COLO668 (cell line): ENCODE measurements at regions not wholly inside any gene's neighbourhood (a gene's known extent, or its start where the extent isn't known, plus 50 kb on each side); places are given as distances from the start of the nearest gene placed in this dataset.
"Not testable (repeated sequence)": the region's sequence is repeated elsewhere in the genome, so short reads cannot be mapped to it uniquely, and the experiment has no call there.

ENCODE experiments used
- DNase-seq: peaks from one replicate; lab custom pipeline; 2025; ENCODE audit not compliant: unreplicated experiment; lab: John Stamatoyannopoulos, UW

DNA sequence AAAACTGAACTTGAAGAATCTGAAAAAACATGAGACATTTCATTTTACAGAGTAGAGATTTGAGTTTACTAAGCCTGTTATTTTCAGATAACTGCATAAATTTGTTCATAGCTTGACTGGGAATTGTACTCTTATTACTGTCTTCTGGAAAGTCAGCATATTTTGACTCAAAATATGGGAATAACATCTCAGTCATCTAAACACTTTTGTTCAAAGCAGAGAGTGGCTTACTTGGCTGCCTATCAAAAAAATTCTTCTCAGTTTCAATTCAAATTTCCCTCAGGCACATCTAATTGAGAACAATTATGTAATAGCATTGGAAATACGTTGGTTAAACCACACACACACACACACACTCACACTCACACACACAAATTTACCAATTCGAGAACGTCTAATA, 384.6 kb downstream of the ARL4A start:
- DNase-seq = no peak

DNA sequence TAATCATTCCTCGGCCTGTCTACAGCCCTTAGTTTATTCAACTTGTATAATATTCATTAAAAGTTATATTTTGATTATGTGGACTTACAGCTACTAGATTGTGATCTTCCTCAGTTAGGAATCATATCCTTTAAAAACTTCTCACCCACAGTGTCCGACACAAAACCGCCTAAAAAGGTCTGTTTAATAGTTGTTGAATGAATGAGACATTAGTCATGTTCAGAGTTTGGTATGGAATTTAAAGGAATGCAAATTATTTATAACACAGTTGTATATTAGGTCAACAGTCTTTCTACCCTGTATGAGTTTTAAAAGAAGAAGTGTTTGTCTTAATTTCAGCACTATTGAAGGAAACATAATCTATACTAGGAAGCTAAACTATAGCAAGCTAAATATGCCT, 390.0 kb downstream of the ARL4A start:
- DNase-seq = no peak

DNA sequence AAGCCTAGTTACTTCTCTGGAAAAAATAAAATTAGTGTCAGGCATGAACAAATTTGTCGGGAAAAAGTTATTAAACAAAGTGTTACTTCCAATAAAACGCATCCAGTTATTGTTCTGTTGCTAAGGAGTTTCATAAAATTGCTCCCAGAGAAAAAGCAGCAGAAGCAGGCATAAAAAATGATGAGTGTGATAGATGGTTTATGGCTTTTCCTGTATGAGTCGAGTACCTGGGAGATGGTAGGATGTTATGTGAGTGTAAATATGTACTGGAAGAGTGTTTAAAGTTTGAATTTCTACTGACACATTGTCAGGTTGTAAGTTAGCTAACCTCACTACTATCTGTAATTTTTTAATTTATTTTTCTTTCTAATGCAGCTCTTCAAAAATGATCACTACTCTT, 390.7 kb downstream of the ARL4A start:
- DNase-seq = no peak

DNA sequence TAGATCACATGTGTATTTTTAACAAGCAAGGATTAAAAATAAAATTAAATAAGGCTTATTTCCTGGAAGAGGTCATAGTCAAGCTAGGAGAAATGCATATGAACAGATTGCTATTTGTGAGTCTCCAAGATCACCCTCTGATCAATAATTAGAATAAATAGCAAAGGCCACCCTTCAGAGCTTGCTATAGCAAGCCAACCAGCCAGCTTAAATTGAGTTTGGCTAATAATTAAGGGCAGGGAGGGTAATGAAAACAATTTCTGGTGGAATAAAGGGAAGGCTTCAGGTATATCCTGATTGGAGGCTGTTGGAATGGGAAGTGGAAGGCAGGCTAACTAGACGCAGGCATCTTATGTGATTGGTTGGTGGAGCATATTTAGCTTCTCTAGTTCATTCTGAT, 403.5 kb downstream of the ARL4A start:
- no peak for DNase-seq

DNA sequence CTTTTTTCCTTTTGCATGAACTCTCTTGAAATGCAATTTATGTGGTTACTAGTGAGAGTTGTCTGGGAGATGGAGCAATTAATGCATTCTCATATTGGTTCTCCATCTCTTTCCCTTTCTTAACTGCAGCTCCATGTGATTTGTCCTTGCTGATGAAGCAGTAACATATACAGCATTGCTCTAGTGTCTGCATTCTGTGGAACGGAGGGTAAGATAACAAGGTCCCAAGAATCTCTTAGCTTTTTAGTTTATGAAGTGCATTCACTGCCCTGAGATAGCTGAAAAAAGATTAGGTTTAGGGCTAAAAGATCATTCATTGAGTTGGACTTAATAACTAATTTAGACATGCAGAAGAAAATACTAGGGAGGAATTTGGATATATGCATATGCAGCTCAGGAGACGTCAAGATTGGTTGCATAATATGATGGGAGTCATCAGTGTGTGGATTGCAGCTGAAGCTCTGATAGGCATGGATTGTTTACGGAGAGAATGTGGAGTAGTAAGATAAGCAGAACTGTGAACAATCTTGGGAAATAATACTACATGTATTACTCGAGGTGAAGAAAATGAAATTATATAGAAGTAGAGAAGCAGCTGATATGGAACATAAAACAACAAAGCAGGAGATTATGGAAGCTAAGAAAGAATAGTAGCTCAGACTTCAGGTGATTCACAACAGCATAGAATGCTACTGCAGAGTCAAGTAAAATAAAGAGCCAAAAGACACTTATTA, 404.7 kb downstream of the ARL4A start:
- no peak for DNase-seq

DNA sequence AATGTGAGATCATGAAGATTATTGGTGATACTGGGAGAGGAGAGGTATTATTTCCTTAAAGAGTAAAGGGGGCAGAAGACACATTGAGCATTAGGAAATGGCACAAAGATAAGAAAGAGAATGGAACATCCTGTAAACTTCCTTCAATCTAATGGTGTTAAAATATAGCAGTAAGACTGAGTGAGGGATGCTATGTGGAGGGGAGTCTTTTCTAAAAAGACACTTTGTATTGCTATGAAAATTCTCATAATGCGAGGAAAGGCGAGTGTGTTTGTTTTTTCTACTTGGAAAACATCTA, 405.2 kb downstream of the ARL4A start:
- no peak for DNase-seq

DNA sequence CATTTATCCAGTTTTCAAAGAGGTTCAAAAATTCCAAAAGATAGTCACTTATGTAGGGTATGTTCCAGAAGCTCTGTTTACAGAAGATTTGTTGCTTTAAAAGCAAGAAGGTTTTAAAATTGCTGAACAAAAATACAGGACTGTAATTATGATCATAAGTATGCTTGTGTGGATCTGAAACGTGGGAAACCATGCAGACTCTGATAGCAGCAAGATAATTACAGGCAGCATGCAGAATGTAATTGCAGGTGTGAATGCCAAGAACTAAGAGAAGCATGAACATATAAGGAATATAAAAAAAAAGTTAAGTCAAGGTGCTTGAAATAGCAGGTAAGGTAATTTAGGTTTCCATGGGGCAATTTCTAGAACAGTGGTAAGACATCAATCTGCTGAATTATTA, 405.7 kb downstream of the ARL4A start:
- no peak for DNase-seq

DNA sequence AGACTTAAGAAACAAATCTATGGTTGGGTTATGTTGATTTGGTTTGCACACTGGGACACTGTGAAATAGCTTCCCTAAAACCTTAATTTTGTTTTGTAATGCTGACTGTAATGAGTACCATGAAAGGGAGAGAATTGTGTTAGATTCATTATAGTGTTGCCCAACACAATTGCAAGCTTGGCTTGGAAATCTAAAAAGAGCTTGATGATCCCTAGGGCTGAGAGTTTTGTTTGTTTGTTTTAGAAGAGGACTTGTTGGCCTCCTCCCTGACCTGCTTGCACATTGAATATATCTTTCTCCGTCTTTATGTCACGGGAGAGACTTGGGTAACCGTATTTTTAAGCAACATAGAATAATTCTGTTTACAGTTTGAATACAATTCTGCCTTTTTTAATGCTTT, 410.1 kb downstream of the ARL4A start:
- DNase-seq = no peak

DNA sequence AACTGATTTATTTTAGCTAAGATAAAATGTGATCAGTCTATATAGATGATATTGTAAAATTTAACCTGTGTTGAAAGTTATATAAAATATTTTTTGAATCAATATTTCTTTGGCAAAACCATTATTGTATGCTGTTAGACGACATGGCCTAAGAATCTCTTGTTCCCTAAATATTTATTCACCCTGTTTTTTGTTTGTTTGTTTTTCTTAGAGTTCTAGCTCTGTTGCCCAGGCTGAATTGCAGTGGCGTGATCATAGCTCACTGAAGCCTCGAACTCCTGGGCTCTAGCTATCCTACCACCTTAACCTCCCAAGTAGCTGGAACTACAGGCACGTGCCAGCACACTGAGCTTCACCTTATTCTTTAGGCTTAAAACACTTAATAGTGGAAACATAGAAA, 410.7 kb downstream of the ARL4A start:
- no peak for DNase-seq

DNA sequence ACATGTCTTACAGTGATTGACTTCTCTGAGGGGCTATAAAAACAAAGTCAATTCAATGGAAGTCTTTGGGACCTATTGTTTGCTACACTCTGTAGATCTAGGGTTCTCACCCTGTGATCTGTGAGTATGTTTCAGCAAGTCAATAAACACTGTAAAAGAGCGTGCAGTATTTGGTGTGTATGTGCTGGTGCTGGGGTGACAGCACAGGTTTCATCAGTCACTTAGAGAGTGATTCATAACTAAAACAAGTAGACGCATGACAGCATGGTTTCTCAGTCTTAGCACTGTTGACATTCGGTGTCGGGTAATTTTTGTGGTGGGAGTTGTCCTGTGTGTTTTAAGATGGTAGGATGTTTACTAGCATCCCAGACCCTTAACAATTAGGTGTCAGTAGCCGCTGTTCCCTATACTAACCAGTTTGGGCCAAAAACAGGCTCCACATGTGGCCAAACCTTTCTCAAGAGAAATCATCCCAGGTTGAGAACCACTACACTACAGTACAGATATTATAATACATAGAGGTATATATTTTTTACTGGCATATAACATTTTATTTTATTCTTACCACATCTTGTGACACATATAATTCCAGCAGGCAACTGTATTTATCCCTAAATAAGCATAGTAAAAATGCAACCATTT, 411.8 kb downstream of the ARL4A start:
- no peak for DNase-seq

DNA sequence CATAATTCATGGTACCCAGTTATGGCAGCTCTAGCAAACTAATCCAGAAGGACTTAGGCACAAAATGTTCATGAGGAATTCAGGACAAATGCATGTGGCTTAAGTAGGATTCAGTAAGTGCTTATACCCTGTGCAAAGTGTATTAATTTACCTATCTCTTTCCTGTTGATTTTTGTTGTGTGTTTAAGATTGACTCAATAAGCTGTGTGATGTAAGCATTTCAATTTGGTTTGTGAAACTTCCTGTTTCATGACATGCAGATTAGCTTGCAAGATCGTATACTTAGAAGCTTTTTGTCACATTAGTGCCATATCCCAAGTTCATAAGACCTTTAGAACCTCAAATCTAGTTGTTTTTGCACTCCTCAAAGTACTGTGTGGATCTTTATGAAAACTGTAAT, 416.7 kb downstream of the ARL4A start:
- no peak for DNase-seq

DNA sequence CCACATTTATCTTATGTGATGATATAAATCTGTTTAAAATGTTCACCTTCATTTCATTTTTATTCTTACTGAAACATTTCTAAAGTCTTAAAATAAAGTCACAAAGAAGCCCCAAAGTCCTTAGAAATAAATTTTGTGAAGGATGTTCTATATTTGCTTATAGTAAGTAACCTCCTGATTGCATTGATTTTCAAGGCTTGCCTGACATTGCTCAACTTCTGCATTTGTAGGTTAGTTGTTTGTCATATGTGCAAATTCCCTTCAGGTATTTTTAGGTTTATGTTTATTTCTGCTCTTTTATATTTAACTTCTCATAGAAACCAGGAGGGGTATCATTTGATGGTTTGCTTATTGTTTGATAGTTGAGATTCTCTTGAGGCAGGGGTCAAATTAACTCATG, 417.8 kb downstream of the ARL4A start:
- DNase-seq = no peak

DNA sequence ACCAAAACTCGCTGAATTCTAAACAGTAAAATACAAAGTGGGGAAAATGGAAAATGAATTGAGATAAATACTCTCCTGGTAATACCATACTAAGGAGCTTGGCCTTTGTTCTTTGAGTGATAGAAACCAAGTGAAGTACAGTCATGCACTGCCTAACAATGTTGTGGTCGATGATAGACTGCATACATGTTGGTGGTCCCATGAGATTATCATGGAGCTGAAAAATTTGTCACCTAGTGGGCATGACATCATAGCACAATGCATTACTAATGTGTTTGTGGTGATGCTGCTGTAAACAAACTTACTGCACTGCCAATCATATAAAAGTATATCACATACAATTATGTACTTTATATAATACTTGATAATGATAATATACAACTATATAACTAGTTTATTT, 419.1 kb downstream of the ARL4A start:
- DNase-seq = no peak

DNA sequence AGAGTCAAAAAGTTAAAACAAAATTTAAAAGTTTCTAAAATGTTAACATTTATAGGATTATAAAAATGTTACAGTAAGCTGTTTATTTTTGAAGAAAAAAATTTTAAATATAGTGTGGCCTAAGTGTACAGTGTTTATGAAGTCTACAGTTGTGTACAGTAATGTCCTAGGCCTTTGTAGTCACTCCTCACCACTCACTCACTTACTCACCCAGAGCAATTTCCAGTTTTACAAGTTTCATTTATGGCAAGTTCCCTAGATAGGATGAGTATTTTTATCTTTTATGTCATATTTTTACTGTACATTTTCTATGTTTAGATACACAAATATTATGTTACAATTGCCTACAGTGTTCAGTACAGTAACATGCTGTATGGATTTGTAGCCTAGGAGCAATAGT, 419.9 kb downstream of the ARL4A start:
- DNase-seq = no peak

DNA sequence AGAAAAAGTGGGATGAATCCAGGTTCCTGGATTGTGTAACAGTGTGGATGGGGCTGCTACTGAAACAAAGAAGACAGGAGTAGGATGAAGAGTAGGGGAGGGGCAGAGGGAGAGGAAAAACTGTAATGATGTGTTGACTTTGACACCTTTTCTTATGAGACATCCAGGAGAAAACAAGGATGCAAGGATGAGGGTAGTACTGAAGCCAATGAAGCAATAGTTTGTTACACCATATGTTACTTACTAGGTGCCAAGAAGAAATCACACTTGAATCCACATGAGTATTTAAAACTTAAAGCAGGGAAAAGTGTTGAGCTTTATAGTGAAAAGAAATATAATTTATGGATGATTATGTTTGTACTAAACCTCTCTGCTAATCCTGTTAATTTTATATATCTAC, 420.6 kb downstream of the ARL4A start:
- no peak for DNase-seq

DNA sequence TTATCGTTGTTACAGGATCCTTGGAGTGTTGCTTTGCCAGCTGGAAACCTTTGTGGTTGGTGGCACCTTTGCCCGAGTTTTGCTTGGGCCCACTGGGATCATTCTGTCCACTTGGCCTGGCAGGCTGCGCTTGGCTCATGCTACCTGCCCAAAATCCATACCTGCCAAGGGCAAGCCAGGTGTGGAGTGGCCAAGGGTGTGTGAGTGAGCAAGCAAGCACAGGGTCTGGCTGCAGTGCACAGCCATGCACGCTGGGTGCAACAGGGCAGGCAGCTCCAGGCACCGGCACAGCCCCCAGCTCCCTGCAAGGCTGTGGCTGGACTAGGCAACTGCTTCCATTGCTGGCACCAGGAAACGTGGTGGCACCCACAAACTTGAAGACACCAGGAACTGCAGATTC, 421.8 kb downstream of the ARL4A start:
- DNase-seq = no peak

DNA sequence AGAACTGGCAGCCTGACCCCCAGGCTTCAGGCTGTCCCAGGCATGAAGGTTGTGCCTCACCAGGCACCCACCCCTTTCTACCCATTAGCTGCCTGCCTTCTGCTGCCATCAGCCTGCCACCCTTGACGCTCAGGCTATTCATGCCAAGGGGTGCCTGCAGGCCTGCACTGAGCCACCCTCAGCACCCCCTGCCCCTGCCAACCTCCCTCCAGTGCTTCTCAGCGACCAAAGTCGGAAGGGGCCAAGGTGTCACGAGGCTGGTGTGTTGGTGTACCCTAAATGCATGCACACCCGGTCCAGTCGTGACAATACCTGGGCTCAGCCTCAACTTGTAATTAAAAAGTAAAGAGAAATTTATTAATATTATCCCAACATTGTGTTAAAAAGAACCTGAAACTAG, 422.7 kb downstream of the ARL4A start:
- DNase-seq = no peak

DNA sequence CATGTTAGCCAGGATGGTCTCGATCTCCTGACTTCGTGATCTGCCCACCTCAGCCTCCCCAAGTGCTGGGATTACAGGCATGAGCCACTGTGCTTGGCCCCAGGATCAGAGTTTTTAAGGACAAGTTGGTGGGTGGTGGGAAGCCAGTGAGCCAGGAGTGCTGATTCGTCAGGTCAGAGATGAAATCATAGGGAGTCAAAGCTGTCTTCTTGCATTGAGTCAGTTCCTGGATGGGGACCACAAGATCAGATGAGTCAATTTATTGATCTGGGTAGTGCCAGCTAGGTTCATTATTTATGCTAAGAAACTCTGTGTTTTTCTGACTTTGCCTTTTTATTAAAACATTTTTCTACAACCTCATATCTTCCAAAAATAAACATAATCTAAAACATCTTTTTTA, 423.8 kb downstream of the ARL4A start:
- DNase-seq = no peak

DNA sequence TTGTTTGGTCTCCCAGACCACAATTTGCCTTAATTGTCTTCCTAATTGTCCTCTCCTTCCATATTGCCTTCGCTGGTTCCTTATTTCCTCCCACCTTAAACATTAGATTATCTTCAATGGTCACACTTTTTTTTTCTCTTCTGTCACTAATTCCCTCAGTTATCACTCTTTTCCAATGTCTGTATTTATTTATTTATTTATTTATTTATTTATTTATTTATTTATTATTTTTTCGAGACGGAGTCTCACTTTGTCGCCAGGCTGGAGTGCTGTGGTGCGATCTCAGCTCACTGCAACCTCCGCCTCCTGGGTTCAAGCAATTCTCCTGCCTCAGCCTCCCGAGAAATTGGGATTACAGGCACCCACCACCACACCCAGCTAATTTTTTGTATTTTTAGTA, 426.8 kb downstream of the ARL4A start:
- not testable (repeated sequence) for DNase-seq

DNA sequence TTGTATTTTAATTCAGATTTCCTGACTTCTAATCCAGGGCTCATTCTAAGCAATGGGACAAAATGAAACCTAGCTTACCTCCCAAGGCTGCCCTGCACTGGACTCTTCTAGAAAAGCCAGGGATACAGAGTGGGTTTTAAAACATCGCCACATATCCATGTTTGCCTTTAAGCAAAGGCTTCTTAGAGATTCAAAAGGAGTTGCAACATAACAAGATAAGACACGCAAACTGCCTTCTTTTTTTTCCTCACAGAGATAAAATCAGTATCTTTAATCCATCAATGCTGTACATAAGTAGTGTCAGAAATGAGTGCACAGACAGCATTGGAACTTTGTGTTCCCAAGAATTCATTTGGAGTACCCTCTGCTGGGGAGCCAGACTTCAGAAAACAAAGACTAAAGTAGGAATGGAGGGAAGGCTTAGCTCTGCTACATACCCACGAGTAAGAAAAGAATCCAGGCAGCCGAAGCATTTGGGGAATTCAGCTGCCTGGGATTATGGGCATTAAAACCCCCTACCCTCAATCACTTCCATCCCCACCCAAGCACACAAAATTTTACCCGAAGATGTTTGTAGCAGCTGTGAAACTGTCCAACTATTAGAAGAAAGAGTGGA, 427.8 kb downstream of the ARL4A start:
- DNase-seq = no peak

DNA sequence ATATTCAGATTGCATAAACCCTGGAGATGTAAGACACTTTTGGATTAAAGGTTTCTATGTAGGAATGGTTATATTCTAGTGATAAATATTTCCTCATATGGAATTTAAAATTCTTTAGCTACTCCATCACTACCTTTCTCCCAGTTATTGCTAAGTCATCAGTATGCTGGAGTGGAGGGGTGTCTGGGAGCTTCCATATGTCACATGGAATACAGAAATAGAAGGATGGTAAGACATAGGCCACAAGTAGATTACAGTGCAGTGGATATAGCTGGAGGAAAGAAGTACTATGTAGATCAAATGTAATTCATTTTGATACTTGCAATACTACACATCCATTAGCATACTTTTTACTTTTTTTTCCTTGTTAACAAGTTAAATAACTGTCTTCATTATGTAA, 428.4 kb downstream of the ARL4A start:
- no peak for DNase-seq

DNA sequence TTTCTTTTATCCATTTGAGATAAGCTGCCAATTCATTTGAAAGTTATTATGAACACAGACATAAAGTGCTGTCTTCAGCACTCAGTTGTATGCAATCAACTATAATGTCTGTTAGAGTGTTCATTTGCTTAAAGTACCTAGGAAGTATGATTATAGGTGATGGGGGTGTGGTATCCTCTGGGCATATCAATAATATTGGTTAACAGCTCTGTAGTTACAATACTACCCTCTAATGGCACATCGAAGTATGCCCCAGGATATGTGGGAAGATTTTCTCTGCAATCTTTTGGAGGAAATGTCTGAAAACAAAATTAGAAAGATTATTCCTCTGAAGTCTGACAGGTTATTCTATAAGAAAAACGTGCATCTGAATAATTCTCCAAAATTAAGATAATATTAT, 429.7 kb downstream of the ARL4A start:
- no peak for DNase-seq

DNA sequence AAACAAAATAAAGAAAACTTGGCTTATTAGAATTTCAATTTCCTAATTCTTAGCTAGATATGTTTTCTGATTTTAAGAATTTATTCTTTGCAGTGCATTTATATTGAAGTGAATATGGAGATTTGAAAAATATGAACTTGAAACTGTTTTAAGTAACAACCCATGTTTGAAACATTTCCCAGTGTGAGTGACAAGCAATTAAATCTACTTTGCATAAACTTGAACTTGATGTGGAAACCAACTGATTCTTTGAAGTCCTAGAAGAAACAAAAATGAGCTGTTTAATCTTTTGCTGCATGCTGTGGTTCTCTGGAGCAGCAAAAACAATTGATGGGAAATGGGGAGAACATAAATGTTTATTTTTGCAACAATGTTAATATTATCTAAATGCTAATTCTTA, 430.2 kb downstream of the ARL4A start:
- no peak for DNase-seq
